Mammary epithelial cell (primary cell): ENCODE measurements at regions not wholly inside any gene's neighbourhood (a gene's known extent, or its start where the extent isn't known, plus 50 kb on each side); places are given as distances from the start of the nearest gene placed in this dataset.

ENCODE experiments used
- EZH2 ChIP-seq: IDR thresholded peaks from 2 replicates; pipeline ENCODE4 v1.6.1; 2012; ENCODE audit warnings: low read length, inconsistent platforms, borderline replicate concordance
- TF ChIP-seq, protein P1 (sequence below), 2 donors: IDR thresholded peaks in 1 of 2; conservative IDR thresholded peaks in 1 of 2; 2 replicates each; pipeline ENCODE4 v1.5.1; 2011 to 2012; ENCODE audit warnings: inconsistent platforms in 2 of 2, low read length in 2 of 2, mild to moderate bottlenecking in 2 of 2, control low read depth in 1 of 2, low read depth in 1 of 2; ENCODE audit not compliant: insufficient read depth in 1 of 2; ENCODE audit errors: extremely low read depth in 1 of 2

DNA sequence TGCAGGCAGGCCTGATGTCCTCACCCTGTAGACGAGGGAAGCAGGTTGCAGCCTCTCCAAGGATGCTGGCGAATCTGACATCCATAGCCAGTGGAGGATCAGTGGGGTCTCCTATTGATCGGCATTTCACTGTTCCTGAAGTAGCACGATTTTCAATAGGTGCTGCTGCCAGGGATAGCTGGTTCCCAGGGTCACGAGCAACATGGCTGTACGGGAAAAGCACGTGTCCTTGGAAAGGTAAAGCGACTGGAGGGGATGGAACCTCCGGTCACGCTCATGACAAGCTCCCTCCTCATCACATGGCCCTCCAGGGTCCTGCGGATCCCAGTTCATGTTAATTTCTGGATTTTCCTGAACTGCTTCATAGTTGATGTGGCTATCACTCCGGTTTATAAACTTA is 373.7 kb upstream of the SMIM21 start:
- TF ChIP-seq, protein P1, sequence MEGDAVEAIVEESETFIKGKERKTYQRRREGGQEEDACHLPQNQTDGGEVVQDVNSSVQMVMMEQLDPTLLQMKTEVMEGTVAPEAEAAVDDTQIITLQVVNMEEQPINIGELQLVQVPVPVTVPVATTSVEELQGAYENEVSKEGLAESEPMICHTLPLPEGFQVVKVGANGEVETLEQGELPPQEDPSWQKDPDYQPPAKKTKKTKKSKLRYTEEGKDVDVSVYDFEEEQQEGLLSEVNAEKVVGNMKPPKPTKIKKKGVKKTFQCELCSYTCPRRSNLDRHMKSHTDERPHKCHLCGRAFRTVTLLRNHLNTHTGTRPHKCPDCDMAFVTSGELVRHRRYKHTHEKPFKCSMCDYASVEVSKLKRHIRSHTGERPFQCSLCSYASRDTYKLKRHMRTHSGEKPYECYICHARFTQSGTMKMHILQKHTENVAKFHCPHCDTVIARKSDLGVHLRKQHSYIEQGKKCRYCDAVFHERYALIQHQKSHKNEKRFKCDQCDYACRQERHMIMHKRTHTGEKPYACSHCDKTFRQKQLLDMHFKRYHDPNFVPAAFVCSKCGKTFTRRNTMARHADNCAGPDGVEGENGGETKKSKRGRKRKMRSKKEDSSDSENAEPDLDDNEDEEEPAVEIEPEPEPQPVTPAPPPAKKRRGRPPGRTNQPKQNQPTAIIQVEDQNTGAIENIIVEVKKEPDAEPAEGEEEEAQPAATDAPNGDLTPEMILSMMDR (conservative IDR thresholded peaks at IDR 0.05 in 1 of 2, IDR thresholded peaks at IDR 0.05 in 1 of 2; ENCODE audit: extremely low read depth in 1 of 2, insufficient read depth in 1 of 2, low read depth in 1 of 2, low read length in 2 of 2), result no peak
- no peak for TF ChIP-seq EZH2
